ENCODE measurements at regions not wholly inside any gene's neighbourhood (a gene's known extent, or its start where the extent isn't known, plus 50 kb on each side); places are given as distances from the start of the nearest gene placed in this dataset.

DNA sequence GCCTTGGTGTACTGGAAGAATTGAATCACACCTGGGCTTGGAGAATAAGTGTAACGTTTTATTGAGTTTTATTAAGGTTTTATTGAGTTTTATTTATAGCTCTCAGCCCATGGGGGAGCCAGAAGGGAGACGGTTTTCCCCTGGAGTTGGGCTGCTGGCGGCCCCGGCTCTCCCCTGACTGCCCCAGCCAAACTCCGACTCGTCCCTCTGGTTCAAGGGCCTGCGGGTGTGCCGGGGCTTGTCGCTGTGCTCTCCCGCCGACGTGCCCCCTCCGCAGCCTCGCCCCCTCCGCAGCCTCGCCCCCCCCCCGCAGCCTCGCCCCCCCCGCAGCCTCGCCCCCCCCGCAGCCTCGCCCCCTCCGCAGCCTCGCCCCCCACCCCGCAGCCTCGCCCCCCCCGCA, 326.1 kb upstream of the RTL1 start:
- DNase-seq (ENCODE audit: low read depth): no peak

GRCh38 chr14:101230161-101230850, 326.8 kb upstream of the RTL1 start:
- no peak for DNase-seq (ENCODE audit: low read depth)

GRCh38 chr14:101230851-101231550, 327.5 kb upstream of the RTL1 start:
- DNase-seq (ENCODE audit: low read depth): no peak

DNA sequence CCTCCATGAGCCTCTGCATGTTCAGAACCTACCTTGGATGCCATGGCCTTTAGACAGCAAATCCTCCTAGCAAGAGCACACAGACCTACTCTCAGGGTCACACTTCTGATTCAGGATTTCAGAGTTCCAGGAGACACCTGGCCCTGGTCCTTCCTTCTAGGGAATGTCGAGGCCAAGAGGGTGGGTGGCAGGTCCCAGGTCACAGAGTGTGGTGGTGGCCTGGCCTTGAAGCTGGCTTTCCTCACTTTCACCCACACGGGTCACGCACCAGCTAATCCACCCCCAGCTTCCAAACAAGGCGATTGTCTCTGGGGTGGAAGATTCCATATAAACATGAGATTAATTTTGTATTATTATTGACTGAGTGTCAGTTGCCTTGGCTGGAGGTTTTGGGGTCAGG, 328.3 kb upstream of the RTL1 start:
- no peak for DNase-seq (ENCODE audit: low read depth)

- no peak for DNase-seq (ENCODE audit: low read depth)
Measured at GRCh38 chr14:101232340-101233020, 328.8 kb upstream of the DIO3 start.

DNA sequence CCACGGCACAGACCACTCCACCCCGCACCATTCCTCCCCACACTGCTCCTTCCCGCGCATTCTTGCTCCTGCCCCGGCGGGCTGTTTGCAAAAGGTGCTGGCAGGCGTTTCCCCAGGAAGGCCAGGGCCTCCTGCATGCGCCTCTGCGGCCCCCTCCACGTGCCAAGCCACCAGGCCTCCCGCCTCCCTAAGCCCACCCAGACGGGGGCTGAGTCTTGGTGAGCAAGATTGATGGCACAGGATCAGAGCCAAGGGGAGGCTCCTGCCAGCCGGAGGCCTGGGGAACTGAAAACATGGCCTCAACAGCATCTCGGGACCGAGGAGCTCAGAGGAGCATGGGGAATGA, 328.3 kb upstream of the DIO3 start:
- DNase-seq (ENCODE audit: low read depth): no peak

- DNase-seq (ENCODE audit: low read depth): no peak
Measured at GRCh38 chr14:101233391-101233790, 327.9 kb upstream of the DIO3 start.

GRCh38 chr14:101233808-101234207, 327.5 kb upstream of the DIO3 start:
- no peak for DNase-seq (ENCODE audit: low read depth)

GRCh38 chr14:101234244-101234937, 326.9 kb upstream of the DIO3 start:
- no peak for DNase-seq (ENCODE audit: low read depth)

- no peak for DNase-seq (ENCODE audit: low read depth)
Measured at GRCh38 chr14:101234999-101235334, 326.3 kb upstream of the DIO3 start.

- peak; percentile 9 for DNase-seq (ENCODE audit: low read depth)
Measured at GRCh38 chr14:101235335-101236103, 325.8 kb upstream of the DIO3 start.

DNA sequence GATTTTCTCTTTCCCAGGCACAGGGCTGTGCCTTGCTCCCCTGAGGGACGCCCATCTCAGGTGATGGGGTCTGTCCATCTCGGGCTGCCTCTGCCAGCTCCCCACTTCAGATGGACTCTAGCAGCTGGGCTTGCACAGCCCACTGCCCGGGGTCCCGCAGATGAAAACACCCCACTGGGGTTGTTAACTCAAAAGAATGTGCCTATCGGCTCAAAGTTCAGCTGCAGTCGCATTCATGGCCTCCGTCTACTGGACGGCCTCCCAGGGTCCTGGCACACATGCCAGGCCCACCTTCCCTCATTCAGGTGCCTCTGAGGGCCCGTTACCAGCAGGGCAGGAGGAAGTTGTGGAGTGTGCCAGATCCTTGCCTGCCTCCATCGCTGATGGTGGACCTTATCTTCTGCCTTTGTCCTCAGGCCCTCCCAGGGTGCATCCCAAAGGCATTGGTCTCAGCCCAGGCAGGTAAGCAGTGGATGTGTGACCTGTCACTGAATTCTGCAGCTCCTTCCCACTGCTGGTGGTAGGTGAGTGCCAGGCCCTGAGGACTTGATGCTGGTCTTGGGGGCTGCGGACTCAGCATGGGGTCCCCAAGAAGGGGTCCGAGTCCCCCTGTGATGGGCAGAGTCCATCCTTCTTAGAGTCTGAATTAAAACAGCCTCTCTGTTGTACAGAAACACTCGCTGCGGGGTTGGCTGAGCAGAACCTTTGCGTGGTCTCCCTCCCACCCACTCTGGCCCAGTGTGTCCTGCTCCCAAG, 324.6 kb upstream of the DIO3 start:
- no peak for DNase-seq (ENCODE audit: low read depth)

DNA sequence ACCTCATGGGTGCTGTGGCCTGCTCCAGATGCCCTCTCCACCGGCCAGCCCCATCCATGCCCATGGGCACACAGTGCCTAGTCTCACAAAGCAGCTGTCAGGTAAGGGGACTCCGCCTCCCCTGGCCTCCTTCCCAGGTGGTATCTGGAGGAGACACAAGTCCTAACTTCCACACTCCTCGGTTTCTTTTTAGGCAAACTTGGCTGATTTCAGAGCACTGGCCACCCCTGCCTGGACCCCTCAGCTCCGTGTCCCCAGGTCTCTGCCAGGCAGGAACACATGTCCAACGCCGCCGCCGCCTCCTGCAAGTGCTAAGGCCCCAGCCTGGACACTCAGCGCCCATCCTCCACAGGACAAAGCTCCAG, 324.1 kb upstream of the DIO3 start:
- DNase-seq (ENCODE audit: low read depth): no peak

DNA sequence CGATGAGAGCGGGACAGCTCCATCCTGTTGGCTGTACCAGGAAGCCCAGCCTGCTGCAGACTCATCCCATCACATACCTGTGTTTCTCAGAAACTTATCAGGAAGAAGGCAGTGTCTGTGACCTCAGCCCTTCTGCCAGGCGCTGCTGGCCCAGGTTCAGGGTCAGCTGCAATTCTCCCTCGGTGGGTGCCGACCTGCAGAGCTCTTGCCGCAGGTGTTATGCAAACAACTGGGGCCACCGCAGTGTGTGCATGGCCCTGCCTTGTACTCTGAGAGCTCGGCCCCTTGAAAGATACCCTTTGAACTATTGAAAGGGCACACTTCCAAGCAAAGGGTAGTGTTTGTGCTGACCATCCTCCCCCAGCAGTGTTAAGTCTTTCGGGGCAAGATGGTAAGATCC, 322.2 kb upstream of the DIO3 start:
- DNase-seq (ENCODE audit: low read depth): no peak

GRCh38 chr14:101241147-101241546, 320.1 kb upstream of the DIO3 start:
- DNase-seq (ENCODE audit: low read depth): no peak

- DNase-seq (ENCODE audit: low read depth): no peak
Measured at GRCh38 chr14:101241807-101242278, 319.5 kb upstream of the DIO3 start.

- DNase-seq (ENCODE audit: low read depth): no peak
Measured at GRCh38 chr14:101242442-101243385, 318.6 kb upstream of the DIO3 start.

- DNase-seq (ENCODE audit: low read depth): no peak
Measured at GRCh38 chr14:101243587-101244338, 317.5 kb upstream of the DIO3 start.
